ENCODE measurements at regions not wholly inside any gene's neighbourhood (a gene's known extent, or its start where the extent isn't known, plus 50 kb on each side); places are given as distances from the start of the nearest gene placed in this dataset.
"Not testable (repeated sequence)": the region's sequence is repeated elsewhere in the genome, so short reads cannot be mapped to it uniquely, and the experiment has no call there.

GRCh38 chr22:42217752-42218280, 52.6 kb downstream of the TCF20 start:
- no peak for DNase-seq (ENCODE audit: low read depth)

- no peak for DNase-seq (ENCODE audit: low read depth)
Measured at GRCh38 chr22:42217019-42217751, 53.3 kb downstream of the TCF20 start.

DNA sequence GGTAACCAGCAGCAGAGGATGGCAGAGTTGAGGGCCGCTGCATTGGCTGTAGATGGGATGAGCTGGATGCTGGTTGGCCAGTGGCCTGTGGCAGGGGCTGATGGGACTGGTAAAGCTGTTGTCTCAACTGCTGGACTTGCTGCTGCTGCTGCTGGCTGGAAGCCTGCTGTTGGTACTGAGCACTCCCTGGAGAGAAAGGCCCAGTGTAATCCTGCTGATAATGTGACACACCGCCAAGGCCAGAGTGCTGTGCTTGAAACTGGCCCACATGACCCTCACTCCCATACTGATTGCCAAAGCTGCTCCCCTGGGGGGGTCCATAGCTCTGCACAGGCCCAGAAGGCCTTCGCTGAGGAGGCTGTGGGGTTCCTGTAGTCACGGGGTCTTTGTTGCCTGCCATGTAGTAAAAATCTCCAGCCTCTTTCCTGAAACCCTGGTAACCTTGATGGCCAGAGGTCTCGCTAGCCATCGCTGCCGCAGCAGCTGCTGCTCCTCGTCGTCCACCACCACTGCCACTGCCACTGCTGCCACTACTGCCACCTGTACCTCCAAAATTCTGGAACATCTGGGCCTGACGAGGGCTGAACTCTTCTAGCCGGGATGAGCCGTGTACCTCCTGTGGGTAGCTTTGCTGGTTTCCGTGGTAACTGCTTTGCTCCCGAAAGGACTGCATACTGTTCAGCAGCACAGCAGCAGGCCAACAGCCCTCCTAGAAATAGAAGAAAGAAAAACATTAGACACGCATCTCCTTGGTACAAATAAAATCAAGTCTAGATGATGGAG, 55.6 kb downstream of the TCF20 start:
- DNase-seq (ENCODE audit: low read depth): no peak

DNA sequence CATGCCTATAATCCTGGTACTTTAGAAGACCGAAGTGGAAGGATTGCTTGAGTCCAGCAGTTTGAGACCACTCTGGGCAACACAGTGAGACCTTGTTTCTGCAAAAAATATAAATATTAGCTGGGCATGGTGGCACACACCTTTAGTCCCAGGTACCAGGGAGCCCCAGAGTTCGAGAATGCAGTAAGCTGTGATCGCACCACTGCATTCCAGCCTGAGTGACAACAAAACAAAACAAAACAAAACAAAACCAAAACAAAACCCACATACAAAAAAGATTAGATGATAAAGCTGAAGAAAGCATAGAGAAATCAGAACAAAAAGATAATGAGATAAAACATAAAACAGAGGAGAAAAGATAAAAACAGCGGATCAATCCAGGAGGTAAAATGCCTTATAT, 62.1 kb downstream of the TCF20 start:
- DNase-seq (ENCODE audit: low read depth): no peak

GRCh38 chr22:42207918-42208317, 62.5 kb downstream of the TCF20 start:
- no peak for DNase-seq (ENCODE audit: low read depth)

- DNase-seq (ENCODE audit: low read depth): no peak
Measured at GRCh38 chr22:42203609-42204008, 66.8 kb downstream of the TCF20 start.

DNA sequence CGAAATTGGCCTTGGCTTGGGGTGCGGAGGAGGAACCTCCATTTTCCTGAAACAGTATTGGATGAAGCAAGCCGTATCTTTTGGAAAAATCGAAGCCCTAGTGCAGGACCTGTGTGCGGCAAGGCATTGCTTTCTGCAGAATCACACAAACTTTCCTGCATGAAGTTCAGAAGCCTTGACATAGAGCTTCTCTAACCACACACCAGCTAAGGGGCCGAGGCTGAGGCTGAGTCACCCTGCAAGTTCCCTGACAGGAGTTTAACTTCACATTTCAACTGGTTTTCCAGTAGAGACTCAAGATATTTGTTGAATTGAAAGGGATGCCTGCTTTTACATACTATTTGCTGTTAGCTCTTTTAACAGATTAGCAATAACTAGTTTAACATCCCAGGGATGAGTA, 67.8 kb downstream of the TCF20 start:
- DNase-seq (ENCODE audit: low read depth): peak; percentile 44

DNA sequence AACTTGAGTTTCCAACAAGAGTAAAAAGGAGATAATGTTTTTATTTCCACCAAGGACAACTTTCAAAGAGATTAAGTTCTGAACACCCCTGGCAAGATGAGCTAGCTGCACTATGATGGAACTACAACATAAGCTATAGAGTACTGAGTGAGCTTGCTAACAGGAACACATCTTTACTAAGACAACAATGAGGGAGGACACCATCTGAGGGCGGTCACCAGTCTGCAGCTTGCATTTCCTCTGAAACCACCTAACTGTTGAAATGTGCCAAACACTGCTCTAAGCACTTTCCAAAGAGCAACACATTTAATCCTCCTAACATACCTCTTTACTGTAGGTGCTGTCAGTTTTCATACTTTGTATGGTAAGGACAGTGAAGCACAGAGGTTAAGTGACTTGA, 68.4 kb downstream of the TCF20 start:
- DNase-seq (ENCODE audit: low read depth): no peak

- no peak for DNase-seq (ENCODE audit: low read depth)
Measured at GRCh38 chr22:42199025-42199424, 68.4 kb upstream of the CYP2D6 start.

GRCh38 chr22:42198226-42198625, 67.6 kb upstream of the CYP2D6 start:
- DNase-seq (ENCODE audit: low read depth): no peak

- DNase-seq (ENCODE audit: low read depth): no peak
Measured at GRCh38 chr22:42196454-42196853, 65.8 kb upstream of the CYP2D6 start.

DNA sequence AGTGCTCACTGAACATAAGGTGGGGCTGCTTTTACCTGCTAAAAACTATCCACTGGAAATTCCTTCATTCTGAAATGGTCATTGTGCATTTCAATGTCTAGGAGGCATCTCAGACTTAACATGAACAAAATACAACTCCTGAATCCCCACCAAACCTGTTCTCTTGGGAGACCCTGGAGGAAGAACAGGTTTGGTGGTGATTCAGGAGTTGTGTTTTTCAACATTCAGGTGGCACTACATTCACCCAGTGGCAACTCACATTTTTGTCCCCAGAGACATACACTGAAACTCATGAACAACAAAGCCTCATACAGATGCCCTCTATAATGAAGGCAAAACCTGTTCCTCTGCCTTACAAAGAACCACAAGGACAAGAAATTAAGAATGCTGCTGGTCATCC, 64.3 kb upstream of the CYP2D6 start:
- no peak for DNase-seq (ENCODE audit: low read depth)

- no peak for DNase-seq (ENCODE audit: low read depth)
Measured at GRCh38 chr22:42194104-42194851, 63.7 kb upstream of the CYP2D6 start.

- DNase-seq (ENCODE audit: low read depth): no peak
Measured at GRCh38 chr22:42192547-42192946, 61.9 kb upstream of the CYP2D6 start.

- no peak for DNase-seq (ENCODE audit: low read depth)
Measured at GRCh38 chr22:42190274-42190673, 59.7 kb upstream of the CYP2D6 start.

DNA sequence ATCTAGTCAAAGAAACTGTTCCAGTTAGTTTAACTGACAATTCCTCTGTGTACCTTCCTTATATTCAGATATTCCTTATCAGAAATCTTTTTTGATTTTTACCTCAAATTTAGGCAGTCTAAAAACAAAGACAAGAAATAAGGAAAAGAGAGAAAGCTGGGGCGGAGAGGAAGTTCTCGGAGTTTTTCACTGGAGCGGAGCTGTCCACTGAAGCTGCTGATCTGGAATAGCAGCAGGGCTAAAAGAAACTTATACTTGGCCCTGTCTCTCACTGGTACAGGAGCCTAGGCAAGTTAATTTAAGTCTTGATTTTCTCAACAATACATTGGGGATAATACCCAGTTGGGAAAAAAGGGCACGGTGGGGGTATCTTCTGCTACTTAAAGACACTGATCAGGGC, 59.2 kb upstream of the CYP2D6 start:
- DNase-seq (ENCODE audit: low read depth): no peak

- peak; percentile 31 for DNase-seq (ENCODE audit: low read depth)
Measured at GRCh38 chr22:42188808-42189447, 58.3 kb upstream of the CYP2D6 start.

- no peak for DNase-seq (ENCODE audit: low read depth)
Measured at GRCh38 chr22:42187646-42188045, 57.0 kb upstream of the CYP2D6 start.

DNA sequence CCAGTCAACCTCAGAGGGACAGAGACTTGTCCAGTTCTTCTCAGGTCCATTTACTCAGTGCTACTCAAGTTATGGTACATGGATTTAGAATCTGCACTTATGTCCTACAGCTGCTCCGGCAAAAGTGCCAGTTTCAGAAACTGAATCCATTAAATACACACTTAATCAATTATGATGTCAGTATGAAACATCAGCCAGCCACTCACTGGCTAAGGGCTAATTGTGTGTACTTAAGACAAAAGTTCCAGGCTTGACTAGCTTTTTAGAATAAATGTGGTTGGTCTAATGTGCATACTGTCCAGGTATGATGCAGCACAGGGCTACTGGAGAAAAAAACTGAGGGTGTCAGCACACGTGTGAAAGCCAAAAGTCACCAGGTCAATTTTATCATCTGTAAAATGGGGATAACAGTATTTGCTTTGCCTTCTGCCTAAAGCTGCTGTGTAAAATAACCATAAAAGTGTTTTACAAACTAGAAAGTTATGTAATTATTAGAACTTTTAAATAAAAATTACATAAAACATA, 55.4 kb upstream of the CYP2D6 start:
- DNase-seq (ENCODE audit: low read depth): no peak

DNA sequence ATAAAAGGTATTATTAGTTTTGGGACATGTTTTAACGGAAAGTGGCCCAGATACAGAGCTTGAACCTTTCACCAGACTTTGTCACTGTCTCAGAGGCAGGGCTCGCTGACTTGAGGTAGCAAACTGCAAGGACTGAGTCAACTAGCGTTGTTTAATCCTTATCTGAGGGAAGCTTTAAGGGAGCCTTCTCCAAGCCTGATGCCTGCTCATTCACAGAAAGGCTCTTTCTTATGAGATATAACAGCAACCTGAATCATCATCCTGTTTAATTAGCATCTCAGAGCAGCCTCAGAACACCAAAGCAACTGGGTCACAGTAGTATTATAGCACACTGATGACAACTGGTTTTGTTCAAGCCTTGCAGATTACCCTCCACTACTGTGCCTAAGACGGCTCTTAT, 54.2 kb upstream of the CYP2D6 start:
- DNase-seq (ENCODE audit: low read depth): no peak

DNA sequence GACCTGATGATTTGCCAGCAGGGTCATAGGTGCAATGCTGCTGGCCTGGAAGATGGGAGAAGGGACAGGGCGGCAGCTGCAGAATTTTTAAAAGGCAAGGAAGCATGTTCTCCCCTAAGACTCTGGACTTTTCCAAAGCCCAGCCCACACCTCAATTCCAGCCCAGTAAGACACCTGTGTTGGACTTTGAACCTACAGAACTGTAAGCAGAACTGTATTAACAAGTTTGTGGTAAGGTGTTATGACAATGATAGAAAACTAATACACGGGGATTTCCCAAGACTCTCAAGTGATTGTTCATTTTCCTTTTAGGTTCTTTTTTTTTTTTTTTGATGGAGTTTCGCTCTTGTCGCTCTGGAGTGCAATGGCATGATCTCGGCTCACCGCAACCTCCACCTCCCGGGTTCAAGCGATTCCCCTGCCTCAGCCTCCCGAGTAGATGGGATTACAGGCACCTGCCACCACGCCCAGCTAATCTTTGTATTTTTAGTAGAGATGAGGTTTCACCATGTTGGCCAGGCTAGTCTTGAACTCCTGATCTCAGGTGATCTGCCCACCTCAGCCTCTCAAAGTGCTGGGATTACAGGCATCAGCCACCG, 53.0 kb upstream of the CYP2D6 start:
- not testable (repeated sequence) for DNase-seq (ENCODE audit: low read depth)

Measured in Daoy (cell line).